GM11168 (cell line): ENCODE measurements at regions not wholly inside any gene's neighbourhood (a gene's known extent, or its start where the extent isn't known, plus 50 kb on each side); places are given as distances from the start of the nearest gene placed in this dataset.

Experiments
- in situ Hi-C: fragments of 300-500 bp; cut with MboI; formaldehyde crosslinking; loops from one replicate; pipeline ENCODE4 v1.12.0; 2022; ENCODE audit warnings: low sequenced_read_pairs; ENCODE audit not compliant: unreplicated experiment

DNA sequence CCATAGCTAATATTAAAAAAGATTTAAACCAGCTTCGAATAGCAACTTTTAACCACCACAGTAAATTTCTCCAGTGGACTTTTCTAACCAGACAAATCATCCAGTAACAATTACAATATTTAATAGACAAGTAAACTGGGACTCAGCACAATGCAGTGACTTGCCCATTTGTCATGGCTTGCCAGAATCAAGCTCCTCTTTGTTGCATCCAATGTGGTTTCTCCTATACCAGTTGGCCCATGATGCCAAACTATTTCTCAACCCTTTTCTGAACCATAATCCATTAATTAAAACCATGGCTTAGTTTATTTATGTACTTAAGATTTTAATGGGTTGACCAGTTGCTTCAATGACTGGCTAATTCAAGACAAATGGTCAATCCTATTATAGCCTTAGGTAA, 64.4 kb downstream of the DIO2 start:
- in situ Hi-C loops: no loop called here

DNA sequence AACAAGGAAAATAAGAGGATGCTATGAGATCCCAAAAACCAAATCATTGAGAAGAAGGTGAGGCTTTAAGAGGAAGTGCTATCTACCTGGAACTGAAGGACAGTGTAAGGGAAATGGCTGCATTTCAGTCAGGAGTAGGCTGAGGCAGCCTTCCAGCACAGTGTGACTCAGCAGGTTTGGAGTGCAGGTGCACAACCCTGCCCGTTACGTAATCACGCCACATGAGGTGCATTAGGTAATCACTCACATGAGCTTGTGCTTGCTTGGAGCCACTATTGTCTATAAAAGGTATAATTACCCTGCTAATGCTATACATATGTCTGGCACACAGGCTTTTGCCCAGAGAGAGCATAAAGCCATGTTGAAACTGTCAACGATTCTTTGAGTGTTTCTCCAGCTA, 74.9 kb downstream of the DIO2 start:
- in situ Hi-C loops: no loop called here

DNA sequence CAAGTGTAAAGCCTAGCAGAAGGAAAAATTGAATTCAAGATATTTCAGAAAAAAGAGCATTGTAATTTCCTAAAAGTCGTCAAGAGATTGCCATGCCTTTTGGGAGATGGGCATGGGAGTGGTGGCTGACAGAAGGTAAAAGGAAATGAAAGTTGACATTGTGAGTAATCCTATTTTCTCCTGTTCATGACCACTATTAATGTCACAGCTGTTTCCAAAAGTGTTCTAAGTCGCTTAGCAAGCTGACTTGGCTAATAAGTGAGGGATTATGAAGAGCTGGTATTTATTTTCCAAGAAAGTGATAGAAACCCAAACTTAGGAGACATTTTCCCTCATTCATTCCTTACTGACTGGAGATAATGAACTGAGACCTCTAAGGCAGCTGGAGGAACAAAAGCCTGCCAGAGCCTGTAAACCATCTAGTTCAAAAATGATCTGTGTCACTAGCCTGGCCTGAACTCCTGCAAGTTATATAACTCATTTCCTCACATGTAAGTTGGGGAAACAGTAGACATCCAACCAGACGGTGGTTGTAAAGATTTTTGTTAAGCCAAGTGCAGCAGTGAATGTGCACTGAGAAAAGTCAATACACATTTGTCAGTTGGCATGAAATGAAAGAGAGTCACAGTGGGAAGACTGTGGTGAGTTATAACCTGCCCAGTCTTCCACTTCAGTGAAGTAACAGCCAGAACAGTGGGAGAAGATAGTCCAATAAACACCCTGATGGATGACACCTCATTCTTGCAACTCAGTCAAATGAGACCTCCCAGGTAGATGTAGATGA, 75.8 kb downstream of the DIO2 start:
- in situ Hi-C loops: no loop called here

DNA sequence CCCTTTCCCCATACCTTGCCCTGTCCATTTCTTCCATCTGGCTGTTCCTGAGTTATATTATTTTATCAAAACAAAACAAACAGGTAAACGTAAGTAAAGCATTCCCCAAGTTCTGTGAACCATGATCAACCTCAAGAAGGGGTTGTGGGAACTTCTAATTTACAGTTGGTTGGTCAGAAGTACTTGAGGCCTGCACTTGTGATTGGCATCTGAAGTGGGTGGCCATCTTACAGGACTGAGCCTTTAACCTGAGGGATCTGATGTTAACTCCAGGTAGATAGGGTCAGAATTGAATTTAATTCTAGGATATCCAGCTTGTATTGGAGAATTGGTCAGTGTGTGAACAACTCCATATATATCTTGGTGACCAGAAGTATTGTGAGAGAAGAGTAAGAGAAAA, 77.0 kb downstream of the DIO2 start:
- in situ Hi-C loops: no loop called here

DNA sequence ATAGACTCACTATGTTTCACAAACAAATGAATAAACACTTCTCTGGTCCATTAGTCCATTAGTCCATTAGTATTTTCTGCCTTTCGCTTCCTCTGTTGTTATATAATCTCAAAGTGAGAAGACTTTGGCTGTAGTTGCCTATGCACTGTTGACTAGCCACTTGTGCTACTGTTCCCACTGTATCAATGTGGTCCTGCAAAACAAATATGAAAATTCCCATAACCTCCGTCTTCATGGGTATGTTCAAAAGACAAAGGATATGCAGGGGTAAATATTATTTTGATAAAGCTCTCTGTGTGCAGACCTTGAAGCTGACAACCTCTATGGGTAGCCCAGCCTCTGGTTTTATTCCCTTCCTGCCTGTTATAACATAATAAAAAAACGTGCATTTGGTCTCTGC, 77.8 kb downstream of the DIO2 start:
- in situ Hi-C loops: no loop called here

DNA sequence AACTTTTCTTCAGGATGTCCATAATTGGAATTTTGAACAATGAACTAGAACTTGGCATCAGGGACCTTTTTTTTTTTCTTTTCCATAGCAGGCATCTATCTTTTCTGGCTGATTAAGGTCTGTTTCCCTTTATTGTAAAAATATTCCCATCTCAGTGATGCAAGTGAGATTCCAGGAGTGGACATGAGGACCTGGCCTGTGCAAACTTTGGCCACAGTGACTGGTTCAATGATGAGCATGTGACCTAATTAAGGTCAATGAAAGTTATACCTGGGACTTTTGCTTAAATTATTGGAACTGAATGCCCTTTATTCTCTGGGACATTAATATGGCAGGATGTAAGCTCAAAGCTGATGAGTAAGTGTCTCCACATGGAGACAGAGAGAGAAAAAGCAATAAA, 83.8 kb downstream of the DIO2 start:
- in situ Hi-C loops: no loop called here

DNA sequence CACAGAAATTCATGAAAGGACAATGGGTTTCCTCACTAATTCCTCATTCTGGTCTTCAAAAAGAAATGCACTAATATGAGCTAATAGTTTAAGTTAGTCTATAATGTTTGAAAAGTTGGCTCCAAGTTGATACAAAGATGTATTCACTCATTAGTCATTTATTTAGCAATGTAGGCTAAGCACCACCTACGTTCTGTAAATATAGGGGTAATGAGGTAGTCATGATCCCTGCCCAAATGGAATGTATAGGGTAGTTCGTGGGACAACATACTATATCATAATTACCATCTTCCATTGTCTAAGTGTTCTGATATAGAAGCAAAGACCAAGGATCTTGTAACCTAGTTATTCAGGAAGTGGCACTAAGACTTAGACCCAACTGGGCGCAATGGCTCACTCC, 86.5 kb downstream of the DIO2 start:
- in situ Hi-C loops: no loop called here

DNA sequence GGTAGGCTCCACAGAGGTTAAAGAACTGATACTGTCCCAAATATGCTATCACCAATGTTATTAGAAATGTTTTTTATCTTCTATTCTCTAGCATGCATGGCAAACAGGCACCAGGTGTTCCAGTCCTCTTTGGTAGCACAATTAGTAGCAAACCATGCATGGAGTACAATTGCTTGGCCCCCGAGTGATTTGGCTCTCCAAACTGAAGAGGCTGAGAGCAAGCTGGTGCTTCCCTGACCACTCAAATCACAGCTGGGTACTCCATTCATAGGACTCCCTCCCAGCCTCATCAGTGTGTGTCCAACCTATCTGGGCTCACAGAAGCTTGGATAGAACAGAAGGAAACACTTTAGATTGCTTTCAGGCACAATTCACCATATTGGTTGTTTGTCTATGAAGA, 93.4 kb downstream of the DIO2 start:
- in situ Hi-C loops: no loop called here

DNA sequence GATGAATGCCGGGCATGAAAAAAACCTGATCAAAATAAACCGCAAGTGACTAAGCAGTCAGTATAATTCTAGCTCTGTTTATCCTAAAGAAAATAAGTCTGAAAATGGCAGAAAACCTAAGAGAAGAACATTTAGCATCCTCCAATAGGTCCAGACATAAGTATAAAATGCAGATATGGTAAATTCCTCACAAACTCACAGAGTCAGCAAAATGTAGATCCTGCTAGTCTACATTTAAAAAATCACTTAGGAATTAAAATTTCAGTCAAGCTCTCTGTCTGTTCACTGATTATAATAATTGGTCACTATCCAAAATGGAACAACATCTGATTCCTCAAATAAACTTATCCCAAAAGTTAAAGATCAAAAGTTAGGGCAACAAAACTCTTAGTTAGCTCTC, 95.1 kb downstream of the DIO2 start:
- in situ Hi-C loops: no loop called here

DNA sequence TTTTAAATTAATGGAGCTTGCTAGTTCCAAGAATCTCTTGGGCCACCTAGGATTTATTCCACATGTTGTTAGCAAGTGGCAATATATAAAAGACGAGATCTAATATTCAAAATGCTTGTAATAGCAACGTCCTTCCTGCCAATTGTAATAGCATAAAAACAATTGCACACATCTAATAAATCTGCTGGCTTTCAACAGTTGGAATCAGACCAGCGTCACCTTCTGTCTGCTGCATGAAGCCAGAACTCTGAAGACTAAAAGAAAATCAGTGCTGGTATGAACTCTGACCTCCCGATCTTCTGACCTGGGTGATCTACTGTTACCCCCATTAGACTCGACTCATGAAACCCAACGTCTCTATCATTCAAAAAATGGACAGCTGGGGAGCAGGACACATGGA, 100.6 kb downstream of the DIO2 start:
- in situ Hi-C loops: no loop called here

DNA sequence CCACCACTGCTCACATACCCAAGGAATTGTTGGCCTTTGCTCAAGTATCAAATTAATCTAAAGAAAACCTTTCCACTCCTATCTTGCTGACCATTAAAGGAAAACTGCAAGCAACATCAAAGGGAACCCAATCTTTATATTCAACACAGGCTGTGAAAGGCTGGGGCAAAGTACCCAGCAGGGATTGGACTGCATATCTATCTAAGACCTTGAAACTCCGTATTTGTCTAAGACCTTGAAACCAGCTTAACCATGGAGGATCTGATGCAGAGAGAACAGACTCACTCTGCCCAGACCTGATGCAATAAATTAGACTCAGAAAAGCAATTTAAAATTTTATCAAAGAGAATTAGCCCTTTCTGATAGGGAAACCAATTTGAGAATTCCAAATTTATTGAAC, 102.2 kb downstream of the DIO2 start:
- in situ Hi-C loops: no loop called here

DNA sequence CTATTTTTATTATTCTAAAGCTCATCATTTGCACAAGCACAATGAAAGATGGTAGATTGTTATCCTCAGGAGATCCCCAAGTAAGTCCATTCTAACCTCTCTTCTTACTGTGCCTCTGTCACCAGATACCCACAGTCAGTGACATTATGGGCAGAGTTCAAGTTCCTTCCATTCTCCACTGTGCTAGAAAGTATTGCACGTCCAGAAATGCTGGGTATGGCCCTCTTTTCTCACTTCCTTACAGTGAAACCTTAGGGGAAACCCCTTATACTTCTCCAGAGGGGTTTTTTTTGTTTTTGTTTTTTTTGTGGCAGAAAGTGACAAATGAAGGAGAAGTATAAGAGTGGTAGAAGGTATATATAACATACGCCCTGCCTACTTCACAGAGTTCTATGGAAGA, 102.9 kb downstream of the DIO2 start:
- in situ Hi-C loops: no loop called here

DNA sequence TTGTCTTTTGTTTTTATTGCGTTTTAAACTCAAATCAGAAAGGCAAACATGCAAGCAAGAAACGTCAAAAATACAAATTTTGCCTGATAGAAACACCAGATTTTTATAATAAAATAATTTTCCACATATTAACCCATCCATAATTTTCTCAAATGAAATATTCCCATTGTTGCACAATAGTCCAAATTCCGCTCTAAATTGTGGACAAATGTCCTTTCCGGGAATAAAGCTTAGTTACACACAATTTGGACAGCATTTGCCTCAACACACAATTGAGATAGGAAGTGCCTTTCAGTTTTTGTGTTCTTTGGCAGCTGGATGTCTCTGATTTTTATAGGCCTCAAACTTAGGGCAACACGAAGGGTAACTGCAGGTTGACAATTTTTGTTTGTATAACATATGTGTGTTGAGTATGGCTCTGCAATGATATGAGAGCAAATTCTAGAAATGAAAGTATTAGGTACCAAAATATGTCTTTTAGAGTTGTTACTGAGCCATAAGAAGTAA, 105.8 kb downstream of the DIO2 start:
- in situ Hi-C loops: no loop called here

DNA sequence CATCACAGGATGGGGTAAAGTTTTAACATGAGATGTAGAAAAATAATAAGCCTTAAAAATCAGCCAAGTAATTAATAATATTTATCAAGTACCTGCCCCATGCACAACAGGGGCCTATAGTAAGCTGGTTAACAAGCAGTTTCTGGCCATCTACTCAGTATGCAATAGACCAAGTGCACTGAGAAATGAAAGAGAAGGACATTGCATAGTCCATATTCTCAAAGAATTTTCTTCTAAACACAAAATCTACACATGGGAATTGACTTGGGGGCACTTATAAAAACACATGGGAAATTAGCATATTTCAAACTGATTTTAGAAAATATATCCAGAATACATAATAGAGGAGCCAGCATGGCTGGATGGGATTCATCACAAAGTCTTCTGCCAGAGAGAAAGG, 109.5 kb downstream of the DIO2 start:
- in situ Hi-C loops: no loop called here

DNA sequence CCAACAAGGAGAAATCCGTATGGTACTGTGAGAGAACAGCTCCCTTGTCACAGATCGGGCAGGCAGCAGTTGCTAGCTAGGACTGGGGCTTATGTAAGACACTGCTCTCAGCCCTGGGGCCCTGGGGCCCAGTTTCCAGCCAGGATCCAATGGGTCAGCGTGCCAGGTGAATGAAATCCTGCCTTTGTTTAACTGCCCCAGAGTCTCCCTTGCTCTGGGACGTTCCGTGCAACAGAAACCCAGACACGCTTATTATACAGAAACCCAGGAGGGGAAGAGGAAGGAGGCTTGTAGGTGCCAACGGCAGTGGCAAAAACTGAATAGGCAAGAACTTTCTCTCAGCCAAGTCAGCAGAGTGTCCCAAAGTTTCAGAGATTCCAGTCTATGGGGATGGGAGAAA, 110.6 kb downstream of the DIO2 start:
- in situ Hi-C loops: no loop called here

DNA sequence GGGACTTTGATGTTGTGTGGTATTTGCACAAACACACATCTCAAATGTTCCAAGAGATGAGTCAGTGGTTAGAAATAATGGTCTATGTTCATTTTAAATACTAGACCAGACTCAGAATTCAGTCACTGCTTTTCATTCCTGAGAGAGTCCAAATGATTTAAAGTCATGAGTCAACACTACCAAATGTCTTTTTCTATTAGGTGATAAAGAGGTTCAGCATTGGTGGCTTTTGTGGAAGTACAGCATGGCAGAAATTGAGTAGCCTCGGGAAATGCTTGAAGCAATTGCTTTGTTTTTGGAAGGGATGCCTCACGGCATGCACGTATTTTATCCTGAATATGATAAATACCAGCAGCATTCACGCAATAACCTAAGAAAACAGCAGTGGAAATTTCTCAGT, 115.7 kb downstream of the DIO2 start:
- in situ Hi-C loops: no loop called here

DNA sequence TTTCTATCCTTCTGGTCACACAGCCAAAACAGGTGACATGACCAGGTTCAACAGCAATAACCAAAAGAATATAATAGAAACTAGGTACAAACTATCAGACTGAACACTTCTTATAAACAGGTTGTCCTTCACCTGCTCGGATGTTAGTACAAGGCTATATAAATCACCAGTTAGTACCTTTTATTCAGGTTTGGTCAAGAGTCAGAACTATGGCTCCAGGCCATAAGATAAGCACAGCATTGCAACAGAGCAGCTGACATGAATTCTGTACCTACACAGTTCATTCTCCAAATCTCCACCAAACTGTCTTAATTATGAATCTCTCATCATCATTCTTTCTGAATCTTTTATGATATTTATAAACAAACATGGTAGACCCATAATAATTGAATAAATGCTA, 123.9 kb downstream of the DIO2 start:
- in situ Hi-C loops: no loop called here

DNA sequence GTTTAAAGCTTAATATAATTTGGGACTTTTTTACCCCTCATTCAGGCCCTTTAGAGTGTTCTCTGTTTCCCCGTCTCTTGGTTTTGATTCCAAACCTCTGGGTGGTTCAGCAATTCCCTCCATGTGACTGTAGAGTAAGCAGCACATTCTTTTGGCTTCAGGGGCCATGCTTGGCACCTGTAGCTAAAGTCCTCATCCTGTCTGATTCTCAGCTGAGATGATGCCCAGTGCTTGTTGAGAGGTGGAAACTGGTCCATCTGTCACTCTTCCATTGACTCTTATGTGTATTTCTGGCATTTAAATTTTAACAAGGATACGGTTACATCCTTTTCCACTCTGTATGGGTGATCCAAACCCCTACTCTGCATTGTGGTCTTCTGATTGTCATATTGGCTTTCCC, 127.1 kb downstream of the DIO2 start:
- in situ Hi-C loops: no loop called here

DNA sequence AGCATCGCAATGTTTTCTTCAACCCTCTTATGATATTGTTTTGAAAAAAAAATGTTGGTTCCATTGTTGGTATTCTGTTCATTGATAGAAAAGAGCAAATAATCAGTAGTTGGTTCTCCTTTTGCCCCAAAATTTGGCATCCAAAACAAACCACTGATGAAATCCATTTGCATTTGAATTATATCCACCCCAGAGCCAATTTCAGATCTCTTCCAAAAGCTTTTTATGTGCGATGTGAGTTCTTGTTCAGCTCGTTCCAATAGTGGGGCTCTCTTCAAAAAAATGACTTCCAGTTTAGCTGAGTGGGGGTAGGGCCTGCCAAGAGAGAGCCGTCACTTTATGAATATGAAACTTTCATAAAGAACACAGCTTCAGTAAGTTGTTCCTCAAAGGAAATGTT, 130.7 kb downstream of the DIO2 start:
- in situ Hi-C loops: no loop called here

DNA sequence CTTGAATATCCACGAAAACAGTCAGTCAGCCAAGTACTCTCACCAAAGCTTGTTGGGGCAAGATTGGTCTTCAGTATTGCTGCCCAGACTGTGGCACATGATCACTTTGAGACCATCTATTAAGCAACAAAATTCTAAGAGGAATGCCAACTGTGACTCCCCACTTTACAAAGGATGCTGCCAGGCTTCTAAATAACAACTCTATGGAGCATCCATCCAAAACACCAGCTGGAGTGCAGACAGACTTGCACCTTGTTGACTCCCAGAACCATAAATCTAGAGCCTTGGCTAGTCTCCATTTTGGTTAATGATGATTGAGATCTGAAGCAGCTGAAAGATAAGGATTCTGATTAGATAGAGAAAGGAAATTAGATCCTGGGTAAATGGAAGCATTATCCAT, 132.8 kb downstream of the DIO2 start:
- in situ Hi-C loops: no loop called here

DNA sequence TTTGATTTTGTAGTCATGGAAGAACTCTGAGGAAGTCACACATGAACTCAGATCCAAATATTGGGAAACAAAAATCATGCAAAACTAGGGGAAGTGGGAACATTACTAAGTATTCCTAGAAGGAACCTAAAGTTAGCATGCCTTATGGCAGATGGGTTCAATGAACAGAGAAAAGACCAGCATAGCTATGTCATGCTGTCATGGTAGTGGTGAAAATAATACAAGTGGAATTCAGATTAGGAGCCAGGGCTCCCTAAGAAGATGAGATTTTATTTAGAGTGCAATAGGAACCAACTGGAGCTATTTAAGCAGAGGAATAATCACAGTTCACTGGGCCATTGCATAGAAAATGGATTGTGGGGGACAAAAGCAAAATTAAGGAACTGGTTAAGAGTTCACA, 134.0 kb downstream of the DIO2 start:
- in situ Hi-C loops: no loop called here

DNA sequence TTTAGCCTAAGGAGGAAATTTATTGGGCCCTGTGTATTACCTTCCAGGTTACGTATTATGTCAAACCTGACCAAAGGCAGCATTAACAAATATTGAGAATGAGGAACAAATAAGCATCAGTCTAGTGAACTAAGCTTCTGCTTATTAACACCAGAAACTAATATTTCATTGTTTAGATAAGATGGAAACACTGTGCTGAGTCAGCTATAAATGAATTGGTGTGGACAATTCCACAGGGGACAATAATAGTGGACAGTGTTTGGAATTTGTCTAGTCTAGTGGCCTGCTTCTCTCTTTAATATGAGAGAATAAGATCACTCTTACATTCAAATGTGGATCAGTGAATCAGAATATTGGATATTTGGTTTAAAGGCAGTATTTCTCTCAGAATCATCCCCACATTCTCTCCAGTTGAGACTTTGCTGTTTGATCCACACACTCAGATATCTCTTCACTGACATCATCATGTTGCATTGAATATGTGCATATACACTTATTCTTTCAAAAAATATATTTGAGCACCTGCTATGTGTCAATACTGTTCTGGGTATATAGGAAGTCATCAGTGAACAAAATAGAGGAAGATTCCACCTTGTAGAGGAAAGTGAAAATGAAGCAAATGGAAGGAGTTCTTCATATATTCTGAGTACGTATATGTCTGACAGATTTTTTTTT, 136.3 kb downstream of the DIO2 start:
- in situ Hi-C loops: loop anchor here (25.0 kb wide), 1 partner anchor 762 kb away; no protein-coding TSS in a partner anchor
